GM21447 (cell line): ENCODE measurements at regions not wholly inside any gene's neighbourhood (a gene's known extent, or its start where the extent isn't known, plus 50 kb on each side); places are given as distances from the start of the nearest gene placed in this dataset.
"Not testable (repeated sequence)": the region's sequence is repeated elsewhere in the genome, so short reads cannot be mapped to it uniquely, and the experiment has no call there.

Experiments used
- ATAC-seq: cut with Tn5 transposase; IDR thresholded peaks from one replicate; pipeline ENCODE4 v1.9.1; 2021; ENCODE audit not compliant: unreplicated experiment

- ATAC-seq = no peak
Observed at GRCh38 chr6:67882436-67883311, 752.4 kb upstream of the ADGRB3 start.

- no peak for ATAC-seq
Observed at GRCh38 chr6:67881706-67882065, 753.4 kb upstream of the ADGRB3 start.

- no peak for ATAC-seq
Observed at GRCh38 chr6:67880939-67881705, 754.0 kb upstream of the ADGRB3 start.

GRCh38 chr6:67880343-67880742 is 754.7 kb upstream of the ADGRB3 start:
- not testable (repeated sequence) for ATAC-seq

- ATAC-seq = not testable (repeated sequence)
Observed at GRCh38 chr6:67879928-67880327, 755.2 kb upstream of the ADGRB3 start.

- ATAC-seq = not testable (repeated sequence)
Observed at GRCh38 chr6:67879105-67879904, 755.8 kb upstream of the ADGRB3 start.

- not testable (repeated sequence) for ATAC-seq
Observed at GRCh38 chr6:67878216-67878615, 756.9 kb upstream of the ADGRB3 start.

GRCh38 chr6:67877288-67877687 is 757.8 kb upstream of the ADGRB3 start:
- no peak for ATAC-seq

GRCh38 chr6:67875877-67876383 is 759.2 kb upstream of the ADGRB3 start:
- ATAC-seq = no peak

GRCh38 chr6:67870321-67870720 is 764.8 kb upstream of the ADGRB3 start:
- ATAC-seq = no peak

GRCh38 chr6:67863346-67863745 is 771.7 kb upstream of the ADGRB3 start:
- no peak for ATAC-seq

- no peak for ATAC-seq
Observed at GRCh38 chr6:67854098-67854497, 781.0 kb upstream of the ADGRB3 start.

- ATAC-seq = no peak
Observed at GRCh38 chr6:67839818-67840217, 795.3 kb upstream of the ADGRB3 start.

GRCh38 chr6:67825201-67825895 is 809.7 kb upstream of the ADGRB3 start:
- ATAC-seq = no peak

- no peak for ATAC-seq
Observed at GRCh38 chr6:67818322-67818721, 816.8 kb upstream of the ADGRB3 start.

- no peak for ATAC-seq
Observed at GRCh38 chr6:67815623-67816022, 819.5 kb upstream of the ADGRB3 start.

GRCh38 chr6:67814262-67814661 is 820.8 kb upstream of the ADGRB3 start:
- ATAC-seq = no peak

GRCh38 chr6:67812693-67813092 is 822.4 kb upstream of the ADGRB3 start:
- ATAC-seq = no peak

- no peak for ATAC-seq
Observed at GRCh38 chr6:67812125-67812524, 823.0 kb upstream of the ADGRB3 start.

GRCh38 chr6:67811239-67812037 is 823.6 kb upstream of the ADGRB3 start:
- ATAC-seq = no peak
